DND-41 (cell line): ENCODE measurements at regions not wholly inside any gene's neighbourhood (a gene's known extent, or its start where the extent isn't known, plus 50 kb on each side); places are given as distances from the start of the nearest gene placed in this dataset.

Experiments used
- ATAC-seq: fragments of 200-7000 bp; cut with Tn5 transposase; 3 replicates; pipeline ENCODE4 v1.9.1; 2021; ENCODE audit warnings: low read depth; ENCODE audit not compliant: insufficient read depth
- DNase-seq: peaks from one replicate; pipeline ENCODE4 v3.0.0-alpha.2; 2020
- H2AFZ ChIP-seq: 2 replicates; pipeline ENCODE4 v1.6.0; 2012; ENCODE audit warnings: low read depth, low read length
- H3K27ac ChIP-seq: 2 replicates; pipeline ENCODE4 v1.5.1; 2012; ENCODE audit warnings: low read length, inconsistent platforms
- H3K27me3 ChIP-seq: fragments of 200-600 bp; sonication (generic); 2 replicates; pipeline ENCODE4 v1.6.0; 2012; ENCODE audit warnings: low read length, mild to moderate bottlenecking, inconsistent platforms; ENCODE audit not compliant: insufficient read depth, poor library complexity
- H3K36me3 ChIP-seq: 2 replicates; pipeline ENCODE4 v1.5.1; 2012; ENCODE audit warnings: low read length, inconsistent platforms; ENCODE audit not compliant: insufficient read depth
- H3K4me1 ChIP-seq: 2 replicates; pipeline ENCODE4 v1.5.1; 2012; ENCODE audit warnings: mild to moderate bottlenecking, low read length; ENCODE audit not compliant: insufficient read depth
- H3K4me2 ChIP-seq: 2 replicates; pipeline ENCODE4 v1.6.0; 2012; ENCODE audit warnings: mild to moderate bottlenecking, moderate library complexity, low read length, inconsistent platforms; ENCODE audit not compliant: insufficient read depth
- H3K4me3 ChIP-seq, 2 experiments: fragments of 200-600 bp in 1 of 2; shearing (Covaris generic) in 1 of 2; 2 replicates each; pipeline ENCODE4 v1.5.1; 2012 to 2016; ENCODE audit warnings: inconsistent platforms in 2 of 2, low read length in 2 of 2, mild to moderate bottlenecking in 2 of 2, low read depth in 1 of 2, moderate library complexity in 1 of 2
- H3K79me2 ChIP-seq: 2 replicates; pipeline ENCODE4 v1.6.0; 2012; ENCODE audit warnings: low read length, inconsistent platforms; ENCODE audit not compliant: insufficient read depth
- H3K9ac ChIP-seq: 2 replicates; pipeline ENCODE4 v1.6.0; 2012; ENCODE audit warnings: low read depth, mild to moderate bottlenecking, inconsistent platforms, low read length, moderate library complexity
- H3K9me3 ChIP-seq: 2 replicates; pipeline ENCODE4 v1.5.1; 2012; ENCODE audit warnings: low read length, moderate library complexity, mild to moderate bottlenecking, inconsistent platforms; ENCODE audit not compliant: insufficient read depth, severe bottlenecking
- H4K20me1 ChIP-seq: 2 replicates; pipeline ENCODE4 v1.6.0; 2012; ENCODE audit warnings: low read length; ENCODE audit not compliant: insufficient read depth
- CTCF ChIP-seq: IDR thresholded peaks from 2 replicates; pipeline ENCODE4 v1.5.1; 2012; ENCODE audit warnings: borderline replicate concordance, low read length, moderate library complexity, mild to moderate bottlenecking; ENCODE audit not compliant: poor library complexity, severe bottlenecking; ENCODE audit errors: extremely low read depth
- EZH2 ChIP-seq: IDR thresholded peaks from 3 replicates; pipeline ENCODE4 v1.6.1; 2012; ENCODE audit warnings: borderline replicate concordance, low read depth, mild to moderate bottlenecking, moderate library complexity, low read length, inconsistent platforms; ENCODE audit not compliant: severe bottlenecking

DNA sequence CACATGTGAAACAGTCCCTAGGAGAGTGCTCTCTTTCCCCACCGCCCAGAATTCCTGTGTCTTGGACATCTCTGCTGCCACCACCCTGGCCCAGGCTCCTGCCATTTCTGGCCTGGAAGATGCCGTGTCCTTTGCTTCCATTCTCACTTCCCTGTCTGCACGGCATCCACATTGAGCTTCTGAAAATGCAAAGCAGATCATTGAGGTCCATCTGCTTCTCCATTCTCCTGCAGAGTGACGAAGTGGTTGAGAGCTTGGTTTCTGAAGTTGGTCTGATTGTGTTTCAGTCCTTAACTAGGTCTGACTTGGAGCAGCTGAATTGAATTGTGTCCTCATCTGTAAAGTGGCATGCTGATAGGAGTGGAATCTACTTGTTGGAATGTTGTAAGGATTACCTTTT is 98.7 kb upstream of the MGAT5 start:
- Histone ChIP-seq H3K27me3 (no peaks in the 10 kb centered on the region), H3K79me2 (peaks cover 81% of the 10 kb centered on the region), H3K9ac (no peak overlapping the region), H3K9me3 (no peaks in the 10 kb centered on the region), H4K20me1 (peaks cover 62% of the 10 kb centered on the region), H3K36me3 (peaks cover 18% of the 10 kb centered on the region), H2AFZ (no peak overlapping the region), H3K4me1 (no peaks in the 10 kb centered on the region), H3K4me2 (no peak overlapping the region), H3K27ac (no peak overlapping the region), H3K4me3 (no peak overlapping the region)
- ATAC-seq: no peak
- DNase-seq: no peak
- no peak for TF ChIP-seq CTCF
- TF ChIP-seq EZH2: no peak

GRCh38 chr2:134158295-134158694 is 95.6 kb upstream of the MGAT5 start:
- Histone ChIP-seq H3K4me1 (no peaks in the 10 kb centered on the region), H2AFZ (no peak overlapping the region), H3K79me2 (peaks cover 91% of the 10 kb centered on the region), H3K9ac (no peak overlapping the region), H3K27me3 (no peaks in the 10 kb centered on the region), H4K20me1 (peaks cover 85% of the 10 kb centered on the region), H3K9me3 (no peaks in the 10 kb centered on the region), H3K4me2 (no peak overlapping the region), H3K27ac (no peak overlapping the region), H3K36me3 (peaks cover 7% of the 10 kb centered on the region; the same call in 1 of the 2 replicates), H3K4me3 (no peak overlapping the region)
- DNase-seq (no peak), ATAC-seq (no peak)
- TF ChIP-seq EZH2: no peak
- TF ChIP-seq CTCF: no peak

GRCh38 chr2:134161170-134161547 is 92.7 kb upstream of the MGAT5 start:
- H3K9me3 ChIP-seq: no peaks in the 10 kb centered on the region
- no peak overlapping the region for H3K4me3 ChIP-seq
- H4K20me1 ChIP-seq: peaks cover 76% of the 10 kb centered on the region
- no peak for DNase-seq
- H3K9ac ChIP-seq: no peak overlapping the region
- ATAC-seq: no peak
- peaks cover 95% of the 10 kb centered on the region for H3K79me2 ChIP-seq
- H3K27ac ChIP-seq: no peak overlapping the region
- no peaks in the 10 kb centered on the region for H3K27me3 ChIP-seq
- TF ChIP-seq CTCF (no peak), EZH2 (no peak)
- no peak overlapping the region for H2AFZ ChIP-seq
- 0 out of 2 replicates have a peak, but pooled peaks cover 3% of the 10 kb centered on the region for H3K36me3 ChIP-seq
- H3K4me1 ChIP-seq: no peaks in the 10 kb centered on the region
- no peak overlapping the region for H3K4me2 ChIP-seq

GRCh38 chr2:134163336-134163735 is 90.5 kb upstream of the MGAT5 start:
- no peak for TF ChIP-seq CTCF
- TF ChIP-seq EZH2: no peak
- H3K4me2 ChIP-seq: no peak overlapping the region
- no peak overlapping the region for H3K27ac ChIP-seq
- H4K20me1 ChIP-seq: peaks cover 73% of the 10 kb centered on the region
- H2AFZ ChIP-seq: no peak overlapping the region
- no peaks in the 10 kb centered on the region for H3K4me1 ChIP-seq
- peaks cover 94% of the 10 kb centered on the region for H3K79me2 ChIP-seq
- ATAC-seq (no peak), DNase-seq (no peak)
- H3K9ac ChIP-seq: no peak overlapping the region
- H3K9me3 ChIP-seq: no peaks in the 10 kb centered on the region
- no peaks in the 10 kb centered on the region for H3K27me3 ChIP-seq
- H3K4me3 ChIP-seq: no peak overlapping the region
- H3K36me3 ChIP-seq: no peaks in the 10 kb centered on the region
